Panc1 (cell line): ENCODE measurements at regions not wholly inside any gene's neighbourhood (a gene's known extent, or its start where the extent isn't known, plus 50 kb on each side); places are given as distances from the start of the nearest gene placed in this dataset.

ENCODE experiments used
- ATAC-seq: fragments of 200-7000 bp; cut with Tn5 transposase; 2 replicates; pipeline ENCODE4 v1.9.1; 2020; ENCODE audit warnings: mild to moderate bottlenecking, moderate library complexity
- BruUV-seq: library from RNA; stranded (reverse); fragments of 400-500 nt; replicated peaks from 2 replicates; lab custom pipeline; 2021; lab: Mats Ljungman, UMichigan
- CTCF ChIA-PET: fragments of 300-600 bp; sonication (Branson Sonifier 250); formaldehyde crosslinking; loops from one replicate; lab custom pipeline; 2022; ENCODE audit warnings: antibody characterized with exemption; lab: Charles Lee
- POLR2A ChIA-PET: fragments of 300-600 bp; sonication (Branson Sonifier 250); formaldehyde crosslinking; loops from one replicate; lab custom pipeline; 2022; ENCODE audit warnings: antibody characterized with exemption; lab: Charles Lee
- DNase-seq: peaks from one replicate; pipeline ENCODE4 v3.0.0-alpha.2; 2010; ENCODE audit warnings: low read depth, low spot score
- H3K27ac ChIP-seq: 2 replicates; pipeline ENCODE4 v1.5.1; 2011; ENCODE audit warnings: mild to moderate bottlenecking, low read length, inconsistent platforms
- H3K27me3 ChIP-seq: fragments of 200-500 bp; sonication (Bioruptor generic); 2 replicates; pipeline ENCODE4 v1.6.0; 2014; ENCODE audit warnings: low read length, inconsistent platforms; ENCODE audit not compliant: control insufficient read depth, insufficient read depth
- H3K36me3 ChIP-seq: fragments of 200-500 bp; sonication (Bioruptor generic); 2 replicates; pipeline ENCODE4 v1.5.1; 2014; ENCODE audit warnings: inconsistent platforms, mild to moderate bottlenecking, low read length, moderate library complexity; ENCODE audit not compliant: control insufficient read depth, insufficient read depth
- H3K4me1 ChIP-seq: 2 replicates; pipeline ENCODE4 v1.5.1; 2011; ENCODE audit warnings: inconsistent platforms, mild to moderate bottlenecking, low read length, moderate library complexity; ENCODE audit not compliant: control insufficient read depth, insufficient read depth
- H3K4me3 ChIP-seq, 2 experiments: 2 replicates each; pipeline ENCODE4 v1.5.1; 2011 to 2012; ENCODE audit warnings: low read depth in 2 of 2, low read length in 2 of 2, mild to moderate bottlenecking in 2 of 2, inconsistent platforms in 1 of 2, moderate library complexity in 1 of 2
- H3K9me3 ChIP-seq: fragments of 200-500 bp; sonication (Bioruptor generic); 2 replicates; pipeline ENCODE4 v1.5.1; 2014; ENCODE audit warnings: low read depth, mild to moderate bottlenecking, inconsistent platforms, low read length, moderate library complexity; ENCODE audit not compliant: control insufficient read depth, insufficient read depth
- CTCF ChIP-seq: fragments of 450-650 bp; IDR thresholded peaks from 2 replicates; pipeline ENCODE4 v1.5.1; 2017; ENCODE audit warnings: mild to moderate bottlenecking
- POLR2AphosphoS5 ChIP-seq: IDR thresholded peaks from 2 replicates; pipeline ENCODE4 v1.6.1; 2012; ENCODE audit warnings: mild to moderate bottlenecking, low read depth, low read length, moderate library complexity
- REST ChIP-seq, 2 experiments: IDR thresholded peaks; 2 replicates each; pipeline ENCODE4 v1.6.1; 2011 to 2012; ENCODE audit warnings: low read depth in 2 of 2, control low read depth in 1 of 2, low read length in 1 of 2, mild to moderate bottlenecking in 1 of 2, moderate library complexity in 1 of 2; ENCODE audit not compliant: insufficient read depth in 1 of 2
- SIN3A ChIP-seq: IDR thresholded peaks from 2 replicates; pipeline ENCODE4 v1.6.1; 2012; ENCODE audit warnings: low read depth, mild to moderate bottlenecking, low read length, moderate library complexity, borderline replicate concordance; ENCODE audit not compliant: insufficient read depth
- TCF7L2 ChIP-seq: IDR thresholded peaks from 2 replicates; pipeline ENCODE4 v1.6.1; 2011; ENCODE audit warnings: mild to moderate bottlenecking, low read depth, low read length, inconsistent platforms
- in situ Hi-C: cut with HindIII; loops from 2 replicates; pipeline ENCODE4 v1.10.0; 2016; ENCODE audit warnings: low sequenced_read_pairs, low pct_unique_long_range_greater_than_20kb
- intact Hi-C: fragments of 100-400 bp; cut with micrococcal nuclease; formaldehyde crosslinking; loops from one replicate; pipeline ENCODE4 v1.10.0; 2022; ENCODE audit not compliant: unreplicated experiment

GRCh38 chr13:72506706-72507105, 220.7 kb downstream of the MZT1 start:
- no peaks in the 10 kb centered on the region for H3K9me3 ChIP-seq
- H3K4me1 ChIP-seq: no peaks in the 10 kb centered on the region
- no TSS peak for BruUV-seq
- intact Hi-C loops (no loop called here), in situ Hi-C loops (no loop called here)
- H3K36me3 ChIP-seq: no peaks in the 10 kb centered on the region
- no peak overlapping the region for H3K27ac ChIP-seq
- ChIA-PET CTCF (no interaction called here), POLR2A (no interaction called here)
- H3K27me3 ChIP-seq: no peaks in the 10 kb centered on the region
- no peak for DNase-seq
- ATAC-seq: no peak
- H3K4me3 ChIP-seq: no peak overlapping the region
- no peak for TF ChIP-seq SIN3A
- TF ChIP-seq REST (IDR thresholded peaks at IDR 0.05; ENCODE audit: insufficient read depth in 1 of 2, low read depth in 2 of 2, low read length in 1 of 2): no peak
- TF ChIP-seq CTCF: no peak
- no peak for TF ChIP-seq POLR2AphosphoS5
- no peak for TF ChIP-seq TCF7L2

- ChIA-PET CTCF (no interaction called here), POLR2A (interaction anchor here (0.7 kb wide), 1 partner anchor 47 kb away, joined by 11 read pairs; no protein-coding TSS in a partner anchor)
- intact Hi-C loops: no loop called here
- H3K27me3 ChIP-seq: no peaks in the 10 kb centered on the region
- BruUV-seq: no TSS peak
- H3K4me1 ChIP-seq: no peaks in the 10 kb centered on the region
- H3K9me3 ChIP-seq: no peaks in the 10 kb centered on the region
- DNase-seq (no peak), ATAC-seq (no peak)
- H3K4me3 ChIP-seq: no peak overlapping the region
- in situ Hi-C loops: no loop called here
- no peak overlapping the region for H3K27ac ChIP-seq
- TF ChIP-seq CTCF: no peak
- TF ChIP-seq TCF7L2: no peak
- TF ChIP-seq SIN3A: no peak
- no peaks in the 10 kb centered on the region for H3K36me3 ChIP-seq
Observed at GRCh38 chr13:72505376-72505775, 222.1 kb downstream of the MZT1 start.
